ENCODE measurements at regions not wholly inside any gene's neighbourhood (a gene's known extent, or its start where the extent isn't known, plus 50 kb on each side); places are given as distances from the start of the nearest gene placed in this dataset.

DNA sequence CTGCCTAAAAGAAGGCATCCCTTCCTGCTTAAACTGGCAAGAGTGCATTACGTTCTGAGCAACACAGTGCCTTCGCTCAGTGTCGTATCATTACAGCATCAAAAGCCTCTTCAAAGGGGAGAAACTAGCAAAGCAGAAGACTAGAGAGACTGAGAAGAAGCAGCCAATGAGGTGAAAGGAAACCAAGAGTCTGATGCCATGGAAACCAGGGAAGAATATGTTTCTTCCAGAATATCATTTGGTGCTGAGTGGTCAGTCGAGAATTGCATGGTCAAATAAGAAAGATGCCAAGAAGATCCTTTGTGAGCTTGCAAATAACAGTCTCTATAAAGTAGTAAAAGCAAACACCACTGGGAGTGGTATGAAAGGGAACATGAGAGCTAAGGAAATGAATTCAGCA is 312.1 kb upstream of the CHST9 start:
- Histone ChIP-seq H3K4me3 (ENCODE audit: insufficient read depth, low read depth, low read length) (no peak overlapping the region), H3K9me3 (ENCODE audit: control insufficient read depth, insufficient read depth, low read length) (peaks cover 7% of the 10 kb centered on the region), H2BK20ac (ENCODE audit: low read depth, low read length) (no peak overlapping the region), H3K23ac (ENCODE audit: low read depth, low read length) (no peak overlapping the region), H3K4ac (ENCODE audit: low read depth, low read length) (no peak overlapping the region), H3K27ac (ENCODE audit: insufficient read depth, low read length) (no peak overlapping the region), H3K36me3 (ENCODE audit: control insufficient read depth, insufficient read depth, low read length) (no peaks in the 10 kb centered on the region), H3K18ac (ENCODE audit: low read depth, low read length) (no peak overlapping the region), H3K4me1 (ENCODE audit: control insufficient read depth, insufficient read depth, low read length) (no peaks in the 10 kb centered on the region), H3K9me1 (ENCODE audit: insufficient read depth, low read length) (no peaks in the 10 kb centered on the region), H3K79me1 (ENCODE audit: low read depth in 1 of 2, low read length in 2 of 2) (no peaks in the 10 kb centered on the region), H2BK5ac (ENCODE audit: low read depth, low read length, poor library complexity, severe bottlenecking) (no peak overlapping the region), H3K56ac (ENCODE audit: extremely low read depth, insufficient read depth, low read length) (no peak overlapping the region), H3K14ac (replicated peaks; ENCODE audit: low read depth, low read length) (no peak overlapping the region), H4K5ac (ENCODE audit: low read depth, low read length) (no peak overlapping the region), H4K8ac (ENCODE audit: low read depth in 2 of 2, low read length in 2 of 2) (no peak overlapping the region), H3K27me3 (ENCODE audit: control insufficient read depth, insufficient read depth, low read length) (no peaks in the 10 kb centered on the region), H3K9ac (ENCODE audit: low read depth, low read length) (no peak overlapping the region), H2BK15ac (ENCODE audit: low read depth, low read length) (no peak overlapping the region), H4K20me1 (ENCODE audit: insufficient read depth, low read length) (no peaks in the 10 kb centered on the region), H2BK120ac (ENCODE audit: low read depth, low read length) (no peak overlapping the region), H4K91ac (ENCODE audit: insufficient read depth, low read depth, low read length) (no peak overlapping the region), H3K4me2 (ENCODE audit: low read depth, low read length) (no peak overlapping the region), H2AFZ (replicated peaks; ENCODE audit: low read length, poor library complexity) (no peak overlapping the region), H2AK9ac (replicated peaks; ENCODE audit: low read depth, low read length, poor library complexity) (no peak overlapping the region), H2AK5ac (ENCODE audit: low read depth, low read length) (no peak overlapping the region)
- intact Hi-C loops (cut with micrococcal nuclease) (no loop called here), in situ Hi-C loops (cut with MboI; ENCODE audit: low sequenced_read_pairs) (no loop called here), dilution Hi-C loops (cut with HindIII; ENCODE audit: low sequenced_read_pairs, unreplicated experiment) (no loop called here)
- no peak for TF ChIP-seq MAFK (IDR thresholded peaks at IDR 0.05; ENCODE audit: low read depth, low read length)
- ATAC-seq (ENCODE audit: low read depth), result no peak
- BruUV-seq (replicated peaks), result no TSS peak
- ChIA-PET POLR2A (ENCODE audit: unreplicated experiment) (no interaction called here), CTCF (interaction anchor here (1.0 kb wide), 1 partner anchor 10 kb away, joined by 3 read pairs; no protein-coding TSS in a partner anchor)
- no CpG with 5 or more reads among the region's 4 CpGs for WGBS, 2 experiments (ENCODE audit: extremely low coverage in 2 of 2, insufficient read length in 1 of 2)
- no peak for DNase-seq
